ENCODE measurements at regions not wholly inside any gene's neighbourhood (a gene's known extent, or its start where the extent isn't known, plus 50 kb on each side); places are given as distances from the start of the nearest gene placed in this dataset.

DNA sequence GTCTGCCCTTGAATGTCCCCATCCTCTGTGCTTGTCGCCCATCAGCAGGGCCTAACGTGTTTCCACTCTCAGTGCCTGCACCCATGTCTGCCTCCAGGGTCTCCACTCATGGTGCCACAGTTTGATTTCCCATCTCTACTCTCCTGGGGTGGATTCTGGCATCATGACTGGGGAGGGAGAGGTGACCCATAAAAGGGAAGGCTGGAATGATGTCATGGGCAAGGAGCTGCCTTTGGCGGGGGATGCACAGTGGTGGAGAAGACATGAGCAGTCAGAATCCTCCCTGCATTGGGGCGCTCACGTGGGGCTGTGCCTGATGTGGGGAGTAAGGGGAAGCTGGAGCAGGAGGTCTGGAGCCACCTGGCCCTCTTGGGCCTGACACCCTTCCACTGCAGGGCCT is 100.9 kb downstream of the USP22 start:
- in situ Hi-C loops (cut with MboI): no loop called here
- no peak for ATAC-seq
- no peak overlapping the region for H3K4me3 ChIP-seq

More for the DNA sequence above, 100.9 kb downstream of the USP22 start:
- TF ChIP-seq ASH2L (IDR thresholded peaks at IDR 0.05; ENCODE audit: borderline replicate concordance, low read depth) (no peak), ZNF217 (IDR thresholded peaks at IDR 0.05) (no peak), ZSCAN29 (IDR thresholded peaks at IDR 0.05) (no peak), SREBF1 (IDR thresholded peaks at IDR 0.05; ENCODE audit: low read length) (no peak), IRF5 (IDR thresholded peaks at IDR 0.05; ENCODE audit: borderline replicate concordance) (no peak), SMC3 (IDR thresholded peaks at IDR 0.05; ENCODE audit: borderline replicate concordance, low read length) (no peak), NBN (IDR thresholded peaks at IDR 0.05) (no peak), PBX3 (IDR thresholded peaks at IDR 0.05; ENCODE audit: insufficient replicate concordance, low read depth, low read length) (no peak), ATF7 (IDR thresholded peaks at IDR 0.05; ENCODE audit: low read depth) (no peak), RUNX3 (IDR thresholded peaks at IDR 0.05; ENCODE audit: low read length) (no peak), ELK1 (IDR thresholded peaks at IDR 0.05; ENCODE audit: low read depth, low read length) (no peak), MYB (IDR thresholded peaks at IDR 0.05; ENCODE audit: borderline replicate concordance, low read depth, low read length) (no peak), CHD4 (IDR thresholded peaks at IDR 0.05) (no peak), NFIC (IDR thresholded peaks at IDR 0.05; ENCODE audit: low read depth, low read length) (no peak)
- TF ChIP-seq, protein P1, sequence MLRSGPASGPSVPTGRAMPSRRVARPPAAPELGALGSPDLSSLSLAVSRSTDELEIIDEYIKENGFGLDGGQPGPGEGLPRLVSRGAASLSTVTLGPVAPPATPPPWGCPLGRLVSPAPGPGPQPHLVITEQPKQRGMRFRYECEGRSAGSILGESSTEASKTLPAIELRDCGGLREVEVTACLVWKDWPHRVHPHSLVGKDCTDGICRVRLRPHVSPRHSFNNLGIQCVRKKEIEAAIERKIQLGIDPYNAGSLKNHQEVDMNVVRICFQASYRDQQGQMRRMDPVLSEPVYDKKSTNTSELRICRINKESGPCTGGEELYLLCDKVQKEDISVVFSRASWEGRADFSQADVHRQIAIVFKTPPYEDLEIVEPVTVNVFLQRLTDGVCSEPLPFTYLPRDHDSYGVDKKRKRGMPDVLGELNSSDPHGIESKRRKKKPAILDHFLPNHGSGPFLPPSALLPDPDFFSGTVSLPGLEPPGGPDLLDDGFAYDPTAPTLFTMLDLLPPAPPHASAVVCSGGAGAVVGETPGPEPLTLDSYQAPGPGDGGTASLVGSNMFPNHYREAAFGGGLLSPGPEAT (IDR thresholded peaks at IDR 0.05; ENCODE audit: low read depth): no peak
- Histone ChIP-seq H3K4me2 (ENCODE audit: control insufficient read depth, insufficient read depth) (no peak overlapping the region), H3K27ac (ENCODE audit: control insufficient read depth, insufficient read depth) (no peak overlapping the region), H3K36me3 (ENCODE audit: control insufficient read depth in 2 of 2, insufficient read depth in 2 of 2, low read length in 1 of 2) (no peaks in the 10 kb centered on the region), H3K9me3 (replicated peaks; ENCODE audit: control insufficient read depth, insufficient read depth, low read length) (no peaks in the 10 kb centered on the region), H4K20me1 (ENCODE audit: control insufficient read depth, insufficient read depth) (no peaks in the 10 kb centered on the region), H2AFZ (ENCODE audit: control insufficient read depth, low read depth, low read length) (no peak overlapping the region), H3K27me3 (replicated peaks in 1 of 2; ENCODE audit: control insufficient read depth in 2 of 2, insufficient read depth in 2 of 2, low read length in 1 of 2) (no peaks in the 10 kb centered on the region; a peak in 4 of 4 replicates), H3K79me2 (ENCODE audit: control insufficient read depth, insufficient read depth, low read length) (no peaks in the 10 kb centered on the region), H3K4me1 (ENCODE audit: control insufficient read depth, insufficient read depth, low read length) (no peaks in the 10 kb centered on the region), H3K9ac (ENCODE audit: control insufficient read depth, insufficient read depth, low read length) (no peak overlapping the region)
- RAD21 ChIA-PET (ENCODE audit: unreplicated experiment): no interaction called here
- CTCF ChIA-PET: no interaction called here
- no peak for FAIRE-seq
- BruUV-seq (replicated peaks): no TSS peak
- intact Hi-C loops (cut with micrococcal nuclease; ENCODE audit: unreplicated experiment): no loop called here
- 10% methylated on average over 5 of the region's 5 CpGs for WGBS (ENCODE audit: insufficient coverage, insufficient replicate concordance, low lambda C conversion rate, missing lambda C conversion rate)
- POLR2A ChIA-PET: no interaction called here
- SMC1A ChIA-PET (ENCODE audit: uncharacterized antibody, unreplicated experiment): no interaction called here
- no peak for DNase-seq (ENCODE audit: low read depth, low spot score)

All from GM12878 (cell line).